ENCODE measurements at regions not wholly inside any gene's neighbourhood (a gene's known extent, or its start where the extent isn't known, plus 50 kb on each side); places are given as distances from the start of the nearest gene placed in this dataset.
A peak's percentile ranks its signal among the peaks of the same experiment; 100 is the strongest.
"Not testable (repeated sequence)": the region's sequence is repeated elsewhere in the genome, so short reads cannot be mapped to it uniquely, and the experiment has no call there.

DNA sequence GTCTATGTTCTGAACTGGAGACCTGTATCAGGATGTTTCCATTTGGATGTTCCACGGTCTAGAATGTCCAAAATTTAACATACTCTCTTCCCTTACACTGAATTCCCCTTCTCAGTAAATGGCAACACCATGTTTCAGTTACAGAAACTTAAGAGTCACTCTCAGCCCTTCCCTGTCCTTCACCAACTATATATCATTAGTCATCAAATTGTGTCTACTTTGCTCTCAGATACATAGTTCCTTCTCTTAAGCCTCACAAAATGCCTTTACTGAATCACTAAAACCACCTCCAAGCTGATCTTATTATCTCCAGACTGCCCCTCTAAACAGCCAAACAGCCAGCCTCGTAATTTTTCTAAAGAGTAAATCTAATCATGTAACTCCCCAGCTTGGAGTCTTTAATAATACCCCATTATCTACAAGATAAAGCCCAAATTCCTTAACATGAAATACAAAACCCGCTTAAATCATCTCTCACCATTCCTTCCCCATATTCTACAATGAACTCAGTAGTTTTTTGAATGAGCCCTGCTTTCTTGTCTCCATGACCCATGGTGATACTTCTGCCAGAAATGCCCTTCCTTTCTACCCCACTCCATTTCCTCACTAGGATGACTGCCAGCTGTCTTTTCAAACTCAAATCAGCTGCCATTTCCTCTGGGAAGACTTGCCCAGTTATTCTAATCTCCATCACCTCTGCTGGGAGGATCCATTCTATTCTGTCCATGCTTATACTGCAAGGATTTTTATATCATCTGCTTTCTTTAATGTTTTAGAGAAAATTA is 102.7 kb upstream of the ARHGAP42 start:
- DNase-seq (ENCODE audit: low read depth): no peak

DNA sequence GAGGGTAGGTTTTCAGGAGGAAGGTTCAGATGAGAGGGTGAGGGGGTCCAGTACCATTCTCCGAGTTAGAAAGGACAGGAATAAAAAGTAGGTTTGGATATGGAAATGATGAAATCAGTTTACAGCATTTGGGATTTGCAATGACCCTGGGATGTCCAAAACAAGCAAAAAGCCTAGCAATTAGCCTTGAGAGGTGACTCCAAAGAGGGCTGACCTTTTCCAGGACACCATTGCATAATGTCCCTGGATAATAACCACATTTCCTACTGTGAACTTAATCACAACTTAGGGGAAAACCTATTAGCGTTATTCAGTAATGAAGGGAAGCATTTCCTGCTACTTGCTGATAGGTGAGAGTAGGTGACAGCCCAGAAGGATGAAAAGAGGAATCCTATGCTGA is 101.4 kb upstream of the ARHGAP42 start:
- no peak for DNase-seq (ENCODE audit: low read depth)

DNA sequence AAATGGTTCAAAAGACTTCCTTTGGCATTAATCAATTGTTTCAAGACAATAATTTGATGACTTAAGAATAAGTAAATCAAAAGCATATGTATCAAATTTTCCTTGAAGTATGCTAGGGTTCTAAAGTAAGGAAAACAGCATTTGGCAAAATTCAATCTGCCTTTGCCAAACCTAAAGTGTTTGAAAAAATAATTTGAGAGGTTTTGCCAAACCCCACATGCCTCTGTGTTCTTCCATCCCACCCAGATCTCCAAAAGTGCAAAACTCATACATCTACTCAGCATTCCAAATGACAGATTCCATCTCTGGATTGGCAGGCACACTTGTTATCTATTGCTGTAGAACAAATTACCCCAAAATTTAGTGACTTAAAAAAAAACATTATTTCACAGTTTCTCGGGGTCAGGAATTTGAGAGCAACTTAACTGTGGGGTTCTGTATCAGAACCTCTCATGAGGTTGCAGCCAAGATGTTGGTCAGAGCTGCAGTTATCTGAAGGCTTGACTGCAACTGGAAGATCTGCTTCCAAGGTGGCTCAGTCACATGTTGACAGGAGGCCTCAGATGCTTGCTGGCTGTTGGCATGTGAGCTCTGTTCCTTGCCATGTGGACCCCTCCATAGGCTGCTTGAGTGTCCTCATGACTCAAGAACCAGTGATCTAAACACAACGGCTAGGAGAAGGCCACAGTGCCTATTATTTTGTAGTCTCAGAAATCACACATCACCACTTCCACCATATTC is 100.6 kb upstream of the ARHGAP42 start:
- no peak for DNase-seq (ENCODE audit: low read depth)

DNA sequence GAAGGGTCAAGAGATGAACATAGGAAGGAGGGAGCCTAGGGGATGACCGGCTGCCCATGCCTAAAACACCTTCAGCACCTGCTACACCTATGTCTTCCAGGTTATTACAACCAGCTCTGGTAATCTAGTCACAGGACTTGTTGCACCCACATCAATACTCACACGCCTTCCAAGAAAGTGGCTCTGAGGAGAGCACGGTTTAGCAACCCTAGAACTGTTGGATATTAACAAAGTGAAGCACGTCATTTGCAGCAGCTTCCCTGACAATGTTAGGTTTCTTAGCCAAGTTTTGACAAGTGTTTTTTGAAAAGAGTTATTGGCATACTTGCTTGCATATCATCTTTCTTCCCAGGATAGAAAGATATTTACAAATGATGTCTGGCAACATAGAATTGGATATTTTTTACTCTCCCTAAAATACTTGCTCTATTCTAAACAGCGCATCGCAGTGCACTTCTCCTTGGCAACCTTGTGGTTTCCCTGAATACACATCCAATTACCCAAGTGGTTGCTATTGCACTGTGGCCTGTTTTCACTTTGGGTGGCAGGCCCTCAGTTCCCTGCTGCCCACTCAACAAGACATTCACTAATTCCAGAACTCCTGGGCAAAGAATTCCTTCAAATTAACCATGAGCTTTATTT is 94.3 kb upstream of the ARHGAP42 start:
- DNase-seq (ENCODE audit: low read depth): peak; percentile 56

DNA sequence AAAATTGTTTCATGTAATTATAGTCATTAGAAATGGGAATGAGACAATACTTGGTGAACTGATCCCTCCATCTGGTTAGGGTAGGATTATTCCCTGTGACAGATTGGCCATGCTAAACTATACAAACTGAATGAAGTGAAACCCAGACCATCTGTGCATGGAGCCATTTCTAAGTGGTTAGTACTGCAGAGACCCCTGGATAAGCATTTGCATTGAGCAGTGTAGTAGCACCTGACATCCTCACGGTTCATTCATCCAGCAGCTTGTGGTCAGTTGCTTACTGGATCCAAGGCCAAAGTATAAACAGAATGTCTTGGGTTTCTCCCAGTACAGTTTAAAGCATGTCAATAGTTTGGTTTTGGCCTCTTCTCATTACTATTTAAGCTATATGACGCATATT is 93.8 kb upstream of the ARHGAP42 start:
- DNase-seq (ENCODE audit: low read depth): peak; percentile 34

DNA sequence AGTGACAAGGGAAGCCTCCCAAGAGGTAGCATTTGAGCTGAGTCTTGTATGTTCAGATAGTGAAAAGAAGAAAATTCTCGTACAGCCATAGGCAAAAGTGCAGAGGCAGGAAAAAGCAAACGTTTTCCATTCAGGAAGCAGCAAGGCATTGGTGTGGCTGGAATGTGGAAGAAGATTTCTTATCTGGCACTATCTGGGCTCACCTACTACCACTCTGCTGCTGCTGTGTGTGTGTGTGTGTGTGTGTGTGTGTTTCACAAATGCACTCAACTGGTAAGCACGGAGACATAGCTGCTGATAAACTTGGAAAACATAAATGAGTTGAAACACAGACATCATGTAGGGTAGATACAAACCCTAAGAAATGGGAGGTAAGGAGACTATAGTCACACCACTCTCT is 92.8 kb upstream of the ARHGAP42 start:
- DNase-seq (ENCODE audit: low read depth): no peak

DNA sequence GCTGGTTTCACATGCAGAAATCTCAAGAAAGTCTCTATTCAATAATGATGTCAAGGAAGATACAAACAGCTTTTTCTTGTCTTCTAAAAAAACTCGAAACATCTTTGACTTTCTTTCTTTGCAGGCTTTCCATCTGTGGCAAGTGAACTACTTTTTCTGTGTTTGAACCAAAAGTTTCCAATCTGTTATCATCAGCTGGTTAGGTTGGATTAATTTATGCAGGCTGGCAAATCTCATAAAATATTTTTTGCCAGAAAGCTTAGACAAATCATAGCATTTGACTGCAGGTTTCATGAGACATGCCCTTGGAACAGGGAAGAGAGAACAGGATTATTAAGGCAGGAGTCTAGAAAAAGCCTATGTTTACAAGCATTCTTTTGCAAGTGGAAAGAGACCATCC is 86.1 kb upstream of the ARHGAP42 start:
- no peak for DNase-seq (ENCODE audit: low read depth)

DNA sequence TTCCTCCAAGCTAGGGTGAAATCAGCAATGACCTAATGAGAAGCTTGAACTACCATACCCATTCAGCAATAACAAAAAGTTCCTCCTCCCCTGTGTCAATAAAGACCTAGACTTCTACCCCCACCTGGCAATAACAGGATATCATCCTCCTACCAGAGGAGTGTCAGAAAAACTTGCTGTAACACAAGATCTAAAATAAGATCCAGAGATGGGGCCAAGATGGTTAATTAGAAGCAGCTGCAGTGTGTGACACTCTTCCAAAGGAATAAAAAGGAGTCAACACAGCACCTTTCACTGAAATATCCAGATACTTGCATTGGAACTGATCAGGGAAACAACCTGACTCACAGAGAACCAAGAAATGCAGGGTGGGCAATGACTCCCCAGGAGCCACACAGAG is 84.4 kb upstream of the ARHGAP42 start:
- peak; percentile 19 for DNase-seq (ENCODE audit: low read depth)

DNA sequence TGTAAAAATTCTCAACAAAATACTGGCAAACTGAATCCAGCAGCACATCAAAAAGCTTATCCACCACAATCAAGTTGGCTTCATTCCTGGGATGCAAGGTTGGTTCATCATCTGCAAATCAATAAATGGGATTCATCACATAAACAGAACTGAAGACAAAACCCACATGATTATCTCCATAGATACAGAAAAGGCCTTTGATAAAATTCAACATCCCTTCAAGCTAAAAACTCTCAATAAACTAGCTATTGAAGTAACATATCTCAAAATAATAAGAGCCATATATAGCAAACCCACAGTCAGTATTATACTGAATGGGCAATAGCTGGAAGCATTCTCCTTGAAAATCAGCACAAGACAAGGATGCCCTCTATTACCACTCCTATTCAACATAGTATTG is 79.3 kb upstream of the ARHGAP42 start:
- not testable (repeated sequence) for DNase-seq (ENCODE audit: low read depth)

DNA sequence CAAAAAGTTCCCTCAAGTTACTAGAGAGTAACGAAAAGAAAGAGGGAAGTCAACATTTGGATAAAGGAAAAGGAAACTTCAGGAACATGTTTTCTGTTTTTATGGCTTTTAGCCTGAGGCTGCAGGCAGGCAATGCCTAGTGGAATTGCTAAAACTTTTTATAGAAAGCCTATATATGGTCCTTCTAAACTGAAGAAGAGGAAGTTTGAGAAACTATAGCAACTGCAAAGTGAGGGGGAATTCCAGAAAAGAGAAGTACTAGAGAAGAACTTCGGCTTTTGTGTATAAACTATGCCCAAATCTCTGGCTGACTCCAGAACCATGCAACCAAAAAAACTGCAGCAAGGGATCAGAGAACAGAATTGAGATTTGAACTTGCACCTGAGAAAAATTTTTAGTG is 74.3 kb upstream of the ARHGAP42 start:
- DNase-seq (ENCODE audit: low read depth): no peak

DNA sequence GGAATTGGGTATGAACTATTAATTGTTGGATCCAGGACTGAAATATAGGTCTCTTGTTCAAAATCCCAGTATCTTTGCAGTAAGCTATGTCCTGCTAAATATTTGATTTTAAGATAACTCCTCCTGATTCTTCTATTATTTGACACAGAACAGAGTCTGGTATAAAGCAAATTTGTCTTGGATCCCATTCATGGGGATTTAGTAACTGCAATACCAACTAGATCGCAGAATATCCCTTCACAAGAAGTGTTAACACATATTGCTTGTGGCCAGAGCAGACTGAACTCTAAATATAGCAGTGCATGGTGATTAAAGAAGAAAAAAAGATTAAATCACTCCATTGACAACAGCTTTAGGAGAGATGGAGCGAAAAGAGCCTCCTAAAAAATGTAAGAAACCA is 68.2 kb upstream of the ARHGAP42 start:
- DNase-seq (ENCODE audit: low read depth): no peak

DNA sequence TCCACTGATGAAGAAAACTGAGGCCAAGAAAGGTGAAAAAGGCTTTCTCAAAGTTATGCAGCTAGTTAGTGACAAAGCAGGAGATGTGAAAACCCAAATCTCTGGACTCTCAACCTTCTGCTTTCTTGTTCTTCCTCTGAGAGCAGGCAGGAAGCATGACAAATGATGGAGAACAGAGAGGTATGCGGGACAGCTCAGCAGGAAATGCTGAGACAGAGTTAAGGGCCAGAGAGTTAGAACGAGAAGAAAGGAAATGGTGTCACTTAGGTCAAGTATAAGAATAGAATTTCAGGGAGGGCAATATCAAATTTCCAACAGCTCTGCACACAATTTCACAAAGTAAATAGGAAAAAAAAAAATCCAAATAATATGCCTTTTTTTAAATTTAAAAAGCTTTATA is 67.6 kb upstream of the ARHGAP42 start:
- no peak for DNase-seq (ENCODE audit: low read depth)

DNA sequence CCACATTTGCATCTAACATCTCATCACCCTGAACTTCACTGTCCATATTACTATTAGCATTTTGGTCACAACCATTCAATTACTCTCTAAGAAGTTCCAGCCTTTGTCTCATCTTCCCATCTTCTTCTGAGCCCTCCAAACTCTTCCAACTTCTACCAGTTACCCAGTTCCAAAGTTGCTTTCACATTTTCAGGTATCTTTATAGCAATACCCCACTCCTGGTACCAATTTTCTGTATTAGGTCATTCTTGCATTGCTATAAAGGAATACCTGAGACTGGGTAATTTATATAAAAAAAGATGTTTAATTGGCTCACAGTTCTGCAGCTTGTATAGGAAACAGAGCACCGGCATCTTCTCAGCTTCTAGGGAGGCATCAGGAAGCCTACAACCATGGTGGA is 64.7 kb upstream of the ARHGAP42 start:
- DNase-seq (ENCODE audit: low read depth): no peak

DNA sequence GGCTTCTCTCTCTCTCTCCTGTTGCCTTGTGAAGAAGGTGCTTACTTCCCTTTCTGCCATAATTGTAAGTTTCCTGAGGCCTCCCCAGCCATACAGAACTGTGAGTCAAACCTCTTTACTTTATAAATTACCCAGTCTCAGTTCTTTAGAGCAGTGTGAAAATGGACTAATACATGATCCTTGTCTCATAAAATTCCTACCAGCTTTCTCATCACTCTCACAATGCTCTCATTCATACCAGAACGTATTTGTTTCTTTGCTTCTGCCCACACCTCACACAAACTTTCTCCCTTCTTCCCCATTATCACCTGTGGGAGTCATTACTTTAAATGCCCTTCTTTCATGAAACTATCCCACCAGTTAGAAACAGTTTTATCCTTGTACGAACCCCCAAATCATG is 62.7 kb upstream of the ARHGAP42 start:
- DNase-seq (ENCODE audit: low read depth): no peak

DNA sequence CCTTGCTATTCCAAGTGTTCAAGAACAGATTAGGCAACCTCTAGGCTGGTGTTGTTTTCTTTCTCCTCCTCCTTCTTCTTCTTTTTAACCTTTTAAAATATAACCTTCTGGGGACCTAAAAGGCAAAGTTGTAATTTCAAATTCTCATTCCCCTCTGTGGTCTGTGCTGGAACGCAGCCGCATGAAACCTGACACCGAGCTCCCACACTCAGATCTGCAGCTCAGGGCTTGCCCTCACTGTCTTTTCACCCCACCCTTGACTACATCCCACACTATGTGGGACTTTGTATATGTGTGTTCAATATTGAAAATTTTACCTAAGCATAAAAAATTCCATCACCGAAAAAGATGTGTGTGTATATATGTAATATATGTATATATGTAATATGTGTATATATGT is 62.0 kb upstream of the ARHGAP42 start:
- DNase-seq (ENCODE audit: low read depth): no peak

DNA sequence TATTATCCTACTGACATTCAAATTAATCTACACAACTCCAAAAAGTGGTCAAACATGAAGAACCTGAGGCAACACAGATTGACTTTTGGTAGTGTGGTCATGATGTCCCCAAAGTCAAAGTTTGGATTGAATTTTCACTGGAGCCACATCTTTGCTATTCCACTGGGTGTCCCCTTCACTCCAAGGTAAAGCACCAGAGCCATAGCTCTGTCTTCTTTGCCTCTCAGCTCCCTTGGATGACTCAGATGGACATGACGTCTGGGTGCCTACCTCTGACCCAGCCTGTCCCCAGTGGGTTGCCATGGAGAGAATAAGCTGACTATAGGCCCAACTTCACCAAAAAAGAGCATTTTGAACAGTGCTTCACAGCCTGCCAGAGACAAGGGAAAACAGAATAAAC is 57.4 kb upstream of the ARHGAP42 start:
- no peak for DNase-seq (ENCODE audit: low read depth)

DNA sequence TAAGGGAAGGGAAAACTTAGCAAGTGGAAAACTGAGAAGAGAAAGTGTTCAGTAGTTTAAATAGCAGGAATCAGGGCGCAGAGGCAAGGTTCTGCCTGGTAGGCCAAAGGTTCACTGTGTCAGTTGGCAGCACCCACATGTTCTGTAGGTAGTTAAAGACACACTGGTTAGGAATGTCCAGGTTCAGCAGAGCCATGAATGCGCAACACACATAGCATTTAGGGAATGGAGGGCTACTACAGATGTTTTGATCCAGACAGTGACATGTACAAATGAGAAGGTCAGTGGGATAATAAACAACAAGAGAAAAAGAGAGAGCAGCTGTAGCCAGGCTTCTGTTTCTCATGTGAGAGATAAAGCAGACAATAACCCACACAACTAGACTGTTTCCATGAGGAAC is 56.2 kb upstream of the ARHGAP42 start:
- DNase-seq (ENCODE audit: low read depth): no peak

DNA sequence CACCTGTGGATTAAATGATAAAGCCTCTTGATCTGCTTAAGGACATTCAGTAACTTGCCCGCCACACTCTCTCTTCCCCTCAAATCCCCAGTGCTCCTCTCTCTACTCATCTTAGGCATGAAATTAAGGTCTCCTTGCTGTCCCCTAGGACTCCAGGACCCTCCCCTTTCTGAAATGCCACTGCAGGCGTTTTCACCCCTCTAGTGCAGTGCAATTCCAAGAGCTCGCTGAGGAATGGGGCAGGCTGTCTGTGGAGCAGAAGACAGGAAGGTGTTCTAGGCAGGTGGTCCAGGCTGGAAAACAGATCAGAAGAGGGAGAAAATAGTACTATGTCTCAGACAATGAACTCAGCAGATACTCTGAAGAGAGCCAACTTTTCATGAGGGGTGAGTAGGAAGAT is 55.8 kb upstream of the ARHGAP42 start:
- no peak for DNase-seq (ENCODE audit: low read depth)

DNA sequence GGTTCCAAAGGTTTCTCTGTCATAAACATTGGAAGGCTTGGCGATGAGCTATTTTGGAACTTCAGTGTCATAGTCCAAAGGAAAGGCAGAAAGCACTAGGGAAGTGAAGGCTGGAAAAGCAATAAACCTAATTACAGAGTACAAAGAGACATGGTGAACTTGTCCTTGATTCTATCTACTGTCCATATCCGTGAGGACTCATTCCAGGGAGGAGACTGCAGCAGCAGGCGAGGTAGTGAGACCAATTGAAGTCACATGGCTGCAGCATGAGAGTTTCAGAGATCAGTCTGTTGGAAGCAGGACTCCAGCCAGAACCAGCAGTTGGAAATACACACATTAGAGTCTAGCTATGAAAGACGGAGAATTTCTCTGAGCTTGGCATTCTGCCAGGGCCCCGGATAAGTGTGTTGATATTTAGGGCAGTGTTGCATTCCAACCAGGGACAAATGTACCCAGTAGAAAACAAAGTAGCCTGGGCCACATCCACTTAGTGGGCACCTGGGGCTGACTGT is 54.1 kb upstream of the ARHGAP42 start:
- DNase-seq (ENCODE audit: low read depth): peak; percentile 20

DNA sequence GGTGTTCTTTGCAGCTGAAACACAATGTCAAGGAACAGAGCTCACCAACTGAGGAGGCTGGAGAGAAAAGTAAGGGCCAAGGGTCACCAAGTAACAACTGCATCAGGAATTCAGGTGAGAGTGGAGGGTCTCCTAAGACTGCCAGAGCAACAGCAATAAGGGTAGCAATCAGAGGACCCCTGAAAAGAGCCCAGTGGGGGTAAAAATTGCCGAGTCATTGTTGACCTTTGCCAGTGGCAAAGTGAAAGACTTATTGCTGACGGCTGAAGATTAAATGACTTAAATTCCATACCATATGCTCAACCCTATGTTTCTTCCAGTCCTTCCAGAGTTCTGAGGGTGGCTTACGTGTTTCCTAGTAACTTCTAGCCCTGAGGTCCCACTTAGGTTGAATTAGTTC is 51.9 kb upstream of the ARHGAP42 start:
- no peak for DNase-seq (ENCODE audit: low read depth)

DNA sequence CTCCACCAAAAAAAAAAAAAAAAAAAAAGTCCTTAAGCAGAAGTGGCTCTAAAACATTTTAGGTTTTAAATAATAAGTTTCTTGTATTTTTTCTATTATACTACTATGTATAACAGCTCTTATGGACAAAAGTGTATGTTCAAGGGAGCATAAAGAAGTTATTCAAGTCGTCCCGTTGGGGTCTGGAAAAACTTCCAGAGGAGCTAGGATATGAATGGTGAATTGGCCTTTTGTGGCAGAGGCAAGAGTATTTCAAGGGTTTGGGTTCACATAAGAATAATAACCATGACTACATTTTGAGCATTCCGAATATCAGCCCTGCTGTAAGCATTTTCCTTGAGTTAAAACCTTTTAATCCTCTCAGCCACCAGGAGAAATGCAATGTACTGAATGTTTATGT is 50.6 kb upstream of the ARHGAP42 start:
- no peak for DNase-seq (ENCODE audit: low read depth)
